GM23338 (cell line): ENCODE measurements at regions not wholly inside any gene's neighbourhood (a gene's known extent, or its start where the extent isn't known, plus 50 kb on each side); places are given as distances from the start of the nearest gene placed in this dataset.

ENCODE experiments used
- ATAC-seq: fragments of 200-7000 bp; cut with Tn5 transposase; 3 replicates; pipeline ENCODE4 v1.9.1; 2020
- DNase-seq: peaks from one replicate; pipeline ENCODE4 v3.0.0-alpha.2; 2015; ENCODE audit warnings: low spot score
- H2AFZ ChIP-seq: fragments of 200-600 bp; sonication (generic); 2 replicates; pipeline ENCODE4 v1.8.0; 2016; ENCODE audit warnings: antibody characterized with exemption, mild to moderate bottlenecking, moderate library complexity
- H3F3A ChIP-seq: fragments of 200-600 bp; sonication (generic); replicated peaks from 2 replicates; pipeline ENCODE4 v1.8.0; 2017; ENCODE audit warnings: antibody characterized with exemption, mixed run types, low read depth
- H3K27ac ChIP-seq: fragments of 200-600 bp; sonication (generic); 2 replicates; pipeline ENCODE4 v1.6.1; 2016; ENCODE audit warnings: low read depth
- H3K27me3 ChIP-seq: fragments of 200-600 bp; sonication (generic); 2 replicates; pipeline ENCODE4 v1.8.0; 2016; ENCODE audit warnings: mild to moderate bottlenecking, mixed run types, moderate library complexity; ENCODE audit not compliant: insufficient read depth
- H3K36me3 ChIP-seq: fragments of 200-600 bp; sonication (generic); 2 replicates; pipeline ENCODE4 v1.8.0; 2016; ENCODE audit warnings: mild to moderate bottlenecking; ENCODE audit not compliant: insufficient read depth
- H3K4me1 ChIP-seq: fragments of 200-600 bp; sonication (generic); 2 replicates; pipeline ENCODE4 v1.8.0; 2016; ENCODE audit warnings: mild to moderate bottlenecking, moderate library complexity; ENCODE audit not compliant: insufficient read depth
- H3K4me2 ChIP-seq: fragments of 200-600 bp; sonication (generic); 2 replicates; pipeline ENCODE4 v1.7.1; 2017; ENCODE audit warnings: mixed run types
- H3K4me3 ChIP-seq: fragments of 200-600 bp; sonication (generic); 2 replicates; pipeline ENCODE4 v1.6.1; 2016; ENCODE audit warnings: mixed run types
- H3K79me2 ChIP-seq: fragments of 200-600 bp; sonication (generic); replicated peaks from 2 replicates; pipeline ENCODE4 v1.8.0; 2017; ENCODE audit warnings: mild to moderate bottlenecking; ENCODE audit not compliant: insufficient read depth
- H3K9me2 ChIP-seq: fragments of 200-600 bp; sonication (generic); 2 replicates; pipeline ENCODE4 v1.8.0; 2017; ENCODE audit not compliant: insufficient read depth
- H4K20me1 ChIP-seq: fragments of 200-600 bp; sonication (generic); replicated peaks from 2 replicates; pipeline ENCODE4 v1.8.0; 2017; ENCODE audit warnings: mild to moderate bottlenecking; ENCODE audit not compliant: insufficient read depth
- H3K27ac Mint-ChIP-seq: 2 replicates; pipeline ENCODE4 v1.8.0; 2020; ENCODE audit warnings: inconsistent platforms, mild to moderate bottlenecking, moderate library complexity, mixed read lengths
- H3K27me3 Mint-ChIP-seq: 3 replicates; pipeline ENCODE4 v1.8.0; 2022; ENCODE audit warnings: low read depth, mild to moderate bottlenecking, moderate library complexity, mixed read lengths, inconsistent platforms; ENCODE audit not compliant: insufficient read depth, poor library complexity
- H3K36me3 Mint-ChIP-seq: 3 replicates; pipeline ENCODE4 v1.8.0; 2021; ENCODE audit warnings: low read depth, mild to moderate bottlenecking, inconsistent platforms, moderate library complexity, mixed read lengths
- H3K4me1 Mint-ChIP-seq: 3 replicates; pipeline ENCODE4 v1.8.0; 2020; ENCODE audit warnings: mild to moderate bottlenecking, inconsistent platforms, mixed read lengths
- H3K4me3 Mint-ChIP-seq: 3 replicates; pipeline ENCODE4 v1.8.0; 2021; ENCODE audit warnings: moderate library complexity, mild to moderate bottlenecking, inconsistent platforms, mixed read lengths
- H3K9me3 Mint-ChIP-seq: 3 replicates; pipeline ENCODE4 v1.8.0; 2020; ENCODE audit warnings: moderate library complexity, mild to moderate bottlenecking, inconsistent platforms, mixed read lengths
- CREB1 ChIP-seq: fragments of 250-450 bp; sonication (Bioruptor Pico); IDR thresholded peaks from 2 replicates; pipeline ENCODE4 v1.5.0; 2020; ENCODE audit warnings: low read depth, mild to moderate bottlenecking, moderate library complexity
- EZH2 ChIP-seq: fragments of 200-600 bp; sonication (generic); IDR thresholded peaks from one replicate; pipeline ENCODE4 v1.8.0; 2017; ENCODE audit warnings: antibody characterized with exemption, mild to moderate bottlenecking, low read depth; ENCODE audit not compliant: unreplicated experiment
- EZH2phosphoT487 ChIP-seq: fragments of 200-600 bp; sonication (generic); IDR thresholded peaks from one replicate; pipeline ENCODE4 v1.8.1; 2018; ENCODE audit warnings: antibody characterized with exemption; ENCODE audit not compliant: unreplicated experiment
- JUNB ChIP-seq: IDR thresholded peaks from one replicate; pipeline ENCODE4 v1.6.1; 2016; ENCODE audit warnings: antibody characterized with exemption; ENCODE audit not compliant: unreplicated experiment
- NANOG ChIP-seq: IDR thresholded peaks from 2 replicates; pipeline ENCODE4 v1.6.1; 2016; ENCODE audit warnings: antibody characterized with exemption, borderline replicate concordance
- POLR2AphosphoS5 ChIP-seq: IDR thresholded peaks from 2 replicates; pipeline ENCODE4 v1.6.1; 2016; ENCODE audit warnings: antibody characterized with exemption, low read depth
- STAT1 ChIP-seq: IDR thresholded peaks from one replicate; pipeline ENCODE4 v1.6.1; 2016; ENCODE audit warnings: antibody characterized with exemption; ENCODE audit not compliant: unreplicated experiment
- ZNF114 ChIP-seq: fragments of 250-450 bp; sonication (Bioruptor Pico); IDR thresholded peaks from 2 replicates; pipeline ENCODE4 v1.5.0; 2020; ENCODE audit warnings: mild to moderate bottlenecking, moderate library complexity
- ZNF331 ChIP-seq: fragments of 250-450 bp; sonication (Bioruptor Pico); IDR thresholded peaks from 2 replicates; pipeline ENCODE4 v1.5.0; 2020; ENCODE audit warnings: low read depth, mild to moderate bottlenecking, moderate library complexity
- TF ChIP-seq, protein P1 (sequence below): IDR thresholded peaks from 2 replicates; pipeline ENCODE4 v1.6.1; 2016; ENCODE audit warnings: antibody characterized with exemption
- TF ChIP-seq, protein P2 (sequence below): fragments of 250-450 bp; sonication (Bioruptor Pico); IDR thresholded peaks from 2 replicates; pipeline ENCODE4 v1.5.0; 2020; ENCODE audit warnings: mild to moderate bottlenecking, moderate library complexity
- TF ChIP-seq, protein P3 (sequence below): IDR thresholded peaks from one replicate; pipeline ENCODE4 v1.6.1; 2018; ENCODE audit warnings: antibody characterized with exemption; ENCODE audit not compliant: unreplicated experiment
- TF ChIP-seq, protein P4 (sequence below), 2 experiments: fragments of 200-600 bp in 1 of 2; sonication (generic) in 1 of 2; conservative IDR thresholded peaks; 2 replicates each; pipeline versions ENCODE4 v1.5.1 to v1.6.1; 2016 to 2017; ENCODE audit warnings: antibody characterized with exemption in 2 of 2, low read depth in 2 of 2, mild to moderate bottlenecking in 2 of 2, moderate library complexity in 1 of 2

DNA sequence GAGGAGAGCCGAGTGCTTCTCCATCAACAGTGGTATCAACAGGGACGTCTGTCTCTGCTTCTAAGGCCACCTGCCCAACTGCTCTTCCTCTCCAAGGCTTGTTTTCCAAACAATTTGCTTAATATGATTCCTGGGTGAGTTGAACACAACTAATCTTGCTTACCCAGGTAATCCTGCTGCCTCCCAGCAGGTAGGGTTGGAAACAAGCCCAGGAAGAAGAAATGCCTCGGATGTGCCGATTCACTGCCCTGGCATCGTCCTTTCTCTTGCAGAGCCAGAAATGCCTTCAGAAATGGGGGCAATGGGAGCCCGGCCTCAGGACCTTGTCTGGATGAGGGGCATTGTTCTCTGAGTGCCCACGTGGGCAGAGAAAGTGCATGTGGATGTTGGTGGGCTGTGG lies 51.9 kb upstream of the C1QTNF9B start:
- H3K36me3 Mint-ChIP-seq, result no peaks in the 10 kb centered on the region
- ATAC-seq, result no peak

More for the DNA sequence above, 51.9 kb upstream of the C1QTNF9B start:
- H3K4me1 ChIP-seq, result no peaks in the 10 kb centered on the region
- H3K9me2 ChIP-seq, result no peaks in the 10 kb centered on the region
- no peaks in the 10 kb centered on the region for H3K79me2 ChIP-seq
- no peaks in the 10 kb centered on the region for H3K36me3 ChIP-seq
- H3K27ac ChIP-seq, result no peak overlapping the region
- H3F3A ChIP-seq, result no peaks in the 10 kb centered on the region
- no peaks in the 10 kb centered on the region; the same call in 2 of the 3 replicates for H3K9me3 Mint-ChIP-seq
- H3K27me3 Mint-ChIP-seq, result peaks cover 6% of the 10 kb centered on the region
- H3K27me3 ChIP-seq, result no peaks in the 10 kb centered on the region
- TF ChIP-seq, protein P1, sequence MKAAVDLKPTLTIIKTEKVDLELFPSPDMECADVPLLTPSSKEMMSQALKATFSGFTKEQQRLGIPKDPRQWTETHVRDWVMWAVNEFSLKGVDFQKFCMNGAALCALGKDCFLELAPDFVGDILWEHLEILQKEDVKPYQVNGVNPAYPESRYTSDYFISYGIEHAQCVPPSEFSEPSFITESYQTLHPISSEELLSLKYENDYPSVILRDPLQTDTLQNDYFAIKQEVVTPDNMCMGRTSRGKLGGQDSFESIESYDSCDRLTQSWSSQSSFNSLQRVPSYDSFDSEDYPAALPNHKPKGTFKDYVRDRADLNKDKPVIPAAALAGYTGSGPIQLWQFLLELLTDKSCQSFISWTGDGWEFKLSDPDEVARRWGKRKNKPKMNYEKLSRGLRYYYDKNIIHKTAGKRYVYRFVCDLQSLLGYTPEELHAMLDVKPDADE, result no peak
- TF ChIP-seq ZNF331 (CRISPR knock-in tag) (no peak), CREB1 (CRISPR knock-in tag) (no peak), ZNF114 (CRISPR knock-in tag) (no peak), NANOG (no peak), JUNB (no peak), EZH2 (no peak), POLR2AphosphoS5 (no peak), STAT1 (no peak), EZH2phosphoT487 (no peak)
- TF ChIP-seq, protein P2, sequence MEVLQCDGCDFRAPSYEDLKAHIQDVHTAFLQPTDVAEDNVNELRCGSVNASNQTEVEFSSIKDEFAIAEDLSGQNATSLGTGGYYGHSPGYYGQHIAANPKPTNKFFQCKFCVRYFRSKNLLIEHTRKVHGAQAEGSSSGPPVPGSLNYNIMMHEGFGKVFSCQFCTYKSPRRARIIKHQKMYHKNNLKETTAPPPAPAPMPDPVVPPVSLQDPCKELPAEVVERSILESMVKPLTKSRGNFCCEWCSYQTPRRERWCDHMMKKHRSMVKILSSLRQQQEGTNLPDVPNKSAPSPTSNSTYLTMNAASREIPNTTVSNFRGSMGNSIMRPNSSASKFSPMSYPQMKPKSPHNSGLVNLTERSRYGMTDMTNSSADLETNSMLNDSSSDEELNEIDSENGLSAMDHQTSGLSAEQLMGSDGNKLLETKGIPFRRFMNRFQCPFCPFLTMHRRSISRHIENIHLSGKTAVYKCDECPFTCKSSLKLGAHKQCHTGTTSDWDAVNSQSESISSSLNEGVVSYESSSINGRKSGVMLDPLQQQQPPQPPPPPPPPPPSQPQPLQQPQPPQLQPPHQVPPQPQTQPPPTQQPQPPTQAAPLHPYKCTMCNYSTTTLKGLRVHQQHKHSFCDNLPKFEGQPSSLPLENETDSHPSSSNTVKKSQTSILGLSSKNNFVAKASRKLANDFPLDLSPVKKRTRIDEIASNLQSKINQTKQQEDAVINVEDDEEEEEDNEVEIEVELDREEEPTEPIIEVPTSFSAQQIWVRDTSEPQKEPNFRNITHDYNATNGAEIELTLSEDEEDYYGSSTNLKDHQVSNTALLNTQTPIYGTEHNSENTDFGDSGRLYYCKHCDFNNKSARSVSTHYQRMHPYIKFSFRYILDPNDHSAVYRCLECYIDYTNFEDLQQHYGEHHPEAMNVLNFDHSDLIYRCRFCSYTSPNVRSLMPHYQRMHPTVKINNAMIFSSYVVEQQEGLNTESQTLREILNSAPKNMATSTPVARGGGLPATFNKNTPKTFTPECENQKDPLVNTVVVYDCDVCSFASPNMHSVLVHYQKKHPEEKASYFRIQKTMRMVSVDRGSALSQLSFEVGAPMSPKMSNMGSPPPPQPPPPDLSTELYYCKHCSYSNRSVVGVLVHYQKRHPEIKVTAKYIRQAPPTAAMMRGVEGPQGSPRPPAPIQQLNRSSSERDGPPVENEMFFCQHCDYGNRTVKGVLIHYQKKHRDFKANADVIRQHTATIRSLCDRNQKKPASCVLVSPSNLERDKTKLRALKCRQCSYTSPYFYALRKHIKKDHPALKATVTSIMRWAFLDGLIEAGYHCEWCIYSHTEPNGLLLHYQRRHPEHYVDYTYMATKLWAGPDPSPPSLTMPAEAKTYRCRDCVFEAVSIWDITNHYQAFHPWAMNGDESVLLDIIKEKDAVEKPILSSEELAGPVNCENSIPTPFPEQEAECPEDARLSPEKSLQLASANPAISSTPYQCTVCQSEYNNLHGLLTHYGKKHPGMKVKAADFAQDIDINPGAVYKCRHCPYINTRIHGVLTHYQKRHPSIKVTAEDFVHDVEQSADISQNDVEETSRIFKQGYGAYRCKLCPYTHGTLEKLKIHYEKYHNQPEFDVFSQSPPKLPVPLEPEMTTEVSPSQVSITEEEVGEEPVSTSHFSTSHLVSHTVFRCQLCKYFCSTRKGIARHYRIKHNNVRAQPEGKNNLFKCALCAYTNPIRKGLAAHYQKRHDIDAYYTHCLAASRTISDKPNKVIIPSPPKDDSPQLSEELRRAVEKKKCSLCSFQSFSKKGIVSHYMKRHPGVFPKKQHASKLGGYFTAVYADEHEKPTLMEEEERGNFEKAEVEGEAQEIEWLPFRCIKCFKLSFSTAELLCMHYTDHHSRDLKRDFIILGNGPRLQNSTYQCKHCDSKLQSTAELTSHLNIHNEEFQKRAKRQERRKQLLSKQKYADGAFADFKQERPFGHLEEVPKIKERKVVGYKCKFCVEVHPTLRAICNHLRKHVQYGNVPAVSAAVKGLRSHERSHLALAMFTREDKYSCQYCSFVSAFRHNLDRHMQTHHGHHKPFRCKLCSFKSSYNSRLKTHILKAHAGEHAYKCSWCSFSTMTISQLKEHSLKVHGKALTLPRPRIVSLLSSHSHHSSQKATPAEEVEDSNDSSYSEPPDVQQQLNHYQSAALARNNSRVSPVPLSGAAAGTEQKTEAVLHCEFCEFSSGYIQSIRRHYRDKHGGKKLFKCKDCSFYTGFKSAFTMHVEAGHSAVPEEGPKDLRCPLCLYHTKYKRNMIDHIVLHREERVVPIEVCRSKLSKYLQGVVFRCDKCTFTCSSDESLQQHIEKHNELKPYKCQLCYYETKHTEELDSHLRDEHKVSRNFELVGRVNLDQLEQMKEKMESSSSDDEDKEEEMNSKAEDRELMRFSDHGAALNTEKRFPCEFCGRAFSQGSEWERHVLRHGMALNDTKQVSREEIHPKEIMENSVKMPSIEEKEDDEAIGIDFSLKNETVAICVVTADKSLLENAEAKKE (CRISPR knock-in tag), result no peak
- TF ChIP-seq, protein P3, sequence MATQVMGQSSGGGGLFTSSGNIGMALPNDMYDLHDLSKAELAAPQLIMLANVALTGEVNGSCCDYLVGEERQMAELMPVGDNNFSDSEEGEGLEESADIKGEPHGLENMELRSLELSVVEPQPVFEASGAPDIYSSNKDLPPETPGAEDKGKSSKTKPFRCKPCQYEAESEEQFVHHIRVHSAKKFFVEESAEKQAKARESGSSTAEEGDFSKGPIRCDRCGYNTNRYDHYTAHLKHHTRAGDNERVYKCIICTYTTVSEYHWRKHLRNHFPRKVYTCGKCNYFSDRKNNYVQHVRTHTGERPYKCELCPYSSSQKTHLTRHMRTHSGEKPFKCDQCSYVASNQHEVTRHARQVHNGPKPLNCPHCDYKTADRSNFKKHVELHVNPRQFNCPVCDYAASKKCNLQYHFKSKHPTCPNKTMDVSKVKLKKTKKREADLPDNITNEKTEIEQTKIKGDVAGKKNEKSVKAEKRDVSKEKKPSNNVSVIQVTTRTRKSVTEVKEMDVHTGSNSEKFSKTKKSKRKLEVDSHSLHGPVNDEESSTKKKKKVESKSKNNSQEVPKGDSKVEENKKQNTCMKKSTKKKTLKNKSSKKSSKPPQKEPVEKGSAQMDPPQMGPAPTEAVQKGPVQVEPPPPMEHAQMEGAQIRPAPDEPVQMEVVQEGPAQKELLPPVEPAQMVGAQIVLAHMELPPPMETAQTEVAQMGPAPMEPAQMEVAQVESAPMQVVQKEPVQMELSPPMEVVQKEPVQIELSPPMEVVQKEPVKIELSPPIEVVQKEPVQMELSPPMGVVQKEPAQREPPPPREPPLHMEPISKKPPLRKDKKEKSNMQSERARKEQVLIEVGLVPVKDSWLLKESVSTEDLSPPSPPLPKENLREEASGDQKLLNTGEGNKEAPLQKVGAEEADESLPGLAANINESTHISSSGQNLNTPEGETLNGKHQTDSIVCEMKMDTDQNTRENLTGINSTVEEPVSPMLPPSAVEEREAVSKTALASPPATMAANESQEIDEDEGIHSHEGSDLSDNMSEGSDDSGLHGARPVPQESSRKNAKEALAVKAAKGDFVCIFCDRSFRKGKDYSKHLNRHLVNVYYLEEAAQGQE, result no peak
- TF ChIP-seq, protein P4, sequence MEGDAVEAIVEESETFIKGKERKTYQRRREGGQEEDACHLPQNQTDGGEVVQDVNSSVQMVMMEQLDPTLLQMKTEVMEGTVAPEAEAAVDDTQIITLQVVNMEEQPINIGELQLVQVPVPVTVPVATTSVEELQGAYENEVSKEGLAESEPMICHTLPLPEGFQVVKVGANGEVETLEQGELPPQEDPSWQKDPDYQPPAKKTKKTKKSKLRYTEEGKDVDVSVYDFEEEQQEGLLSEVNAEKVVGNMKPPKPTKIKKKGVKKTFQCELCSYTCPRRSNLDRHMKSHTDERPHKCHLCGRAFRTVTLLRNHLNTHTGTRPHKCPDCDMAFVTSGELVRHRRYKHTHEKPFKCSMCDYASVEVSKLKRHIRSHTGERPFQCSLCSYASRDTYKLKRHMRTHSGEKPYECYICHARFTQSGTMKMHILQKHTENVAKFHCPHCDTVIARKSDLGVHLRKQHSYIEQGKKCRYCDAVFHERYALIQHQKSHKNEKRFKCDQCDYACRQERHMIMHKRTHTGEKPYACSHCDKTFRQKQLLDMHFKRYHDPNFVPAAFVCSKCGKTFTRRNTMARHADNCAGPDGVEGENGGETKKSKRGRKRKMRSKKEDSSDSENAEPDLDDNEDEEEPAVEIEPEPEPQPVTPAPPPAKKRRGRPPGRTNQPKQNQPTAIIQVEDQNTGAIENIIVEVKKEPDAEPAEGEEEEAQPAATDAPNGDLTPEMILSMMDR (conservative IDR thresholded peaks at IDR 0.05; ENCODE audit: low read depth in 2 of 2), result no peak
- DNase-seq, result no peak
- no peak overlapping the region for H3K27ac Mint-ChIP-seq
- H3K4me3 ChIP-seq, result no peak overlapping the region
- no peak overlapping the region for H2AFZ ChIP-seq
- H4K20me1 ChIP-seq, result no peaks in the 10 kb centered on the region
- no peak overlapping the region for H3K4me3 Mint-ChIP-seq
- H3K4me2 ChIP-seq, result no peak overlapping the region
- no peaks in the 10 kb centered on the region for H3K4me1 Mint-ChIP-seq
